ENCODE measurements at regions not wholly inside any gene's neighbourhood (a gene's known extent, or its start where the extent isn't known, plus 50 kb on each side); places are given as distances from the start of the nearest gene placed in this dataset.

GRCh38 chr4:123043013-123043412 is 120.6 kb upstream of the NUDT6 start:
- no peak for DNase-seq
- peaks cover 10% of the 10 kb centered on the region for H3F3A ChIP-seq (replicated peaks; ENCODE audit: insufficient read depth)
- H2AFZ ChIP-seq (ENCODE audit: low read depth) = no peak overlapping the region
- TF ChIP-seq MAX (IDR thresholded peaks at IDR 0.05; ENCODE audit: low read depth) (no peak), TAF1 (IDR thresholded peaks at IDR 0.05; ENCODE audit: borderline replicate concordance, low read depth, low read length) (no peak), FOSL2 (IDR thresholded peaks at IDR 0.05; ENCODE audit: borderline replicate concordance, low read depth) (no peak), REST (IDR thresholded peaks at IDR 0.05; ENCODE audit: low read depth, low read length) (no peak), SMC3 (IDR thresholded peaks at IDR 0.05; ENCODE audit: low read depth, low read length) (no peak), ZBTB33 (IDR thresholded peaks at IDR 0.05; ENCODE audit: borderline replicate concordance, low read depth) (no peak), FOXJ3 (CRISPR knock-in tag; IDR thresholded peaks at IDR 0.05) (no peak), MXI1 (IDR thresholded peaks at IDR 0.05; ENCODE audit: low read depth, low read length) (no peak), CHD2 (IDR thresholded peaks at IDR 0.05; ENCODE audit: low read length, partially characterized antibody) (no peak), YY1 (IDR thresholded peaks at IDR 0.05; ENCODE audit: low read depth) (no peak), SIN3A (IDR thresholded peaks at IDR 0.05; ENCODE audit: borderline replicate concordance, low read depth, low read length) (no peak), EZH2phosphoT487 (IDR thresholded peaks at IDR 0.05; ENCODE audit: borderline replicate concordance, low read depth) (no peak), GABPA (IDR thresholded peaks at IDR 0.05; ENCODE audit: low read depth) (no peak), RCOR1 (IDR thresholded peaks at IDR 0.05; ENCODE audit: low read length) (no peak)
- TF ChIP-seq, protein P1, sequence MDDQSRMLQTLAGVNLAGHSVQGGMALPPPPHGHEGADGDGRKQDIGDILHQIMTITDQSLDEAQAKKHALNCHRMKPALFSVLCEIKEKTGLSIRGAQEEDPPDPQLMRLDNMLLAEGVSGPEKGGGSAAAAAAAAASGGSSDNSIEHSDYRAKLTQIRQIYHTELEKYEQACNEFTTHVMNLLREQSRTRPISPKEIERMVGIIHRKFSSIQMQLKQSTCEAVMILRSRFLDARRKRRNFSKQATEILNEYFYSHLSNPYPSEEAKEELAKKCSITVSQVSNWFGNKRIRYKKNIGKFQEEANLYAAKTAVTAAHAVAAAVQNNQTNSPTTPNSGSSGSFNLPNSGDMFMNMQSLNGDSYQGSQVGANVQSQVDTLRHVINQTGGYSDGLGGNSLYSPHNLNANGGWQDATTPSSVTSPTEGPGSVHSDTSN (IDR thresholded peaks at IDR 0.05) = no peak
- no peak overlapping the region for H3K4me3 ChIP-seq (ENCODE audit: low read depth in 2 of 2, low read length in 1 of 2)
- 0 out of 2 replicates have a peak, but pooled peaks cover 3% of the 10 kb centered on the region for H3K9me2 ChIP-seq
- ChIA-PET CTCF (no interaction called here), POLR2A (no interaction called here)
- no peak overlapping the region for H3K27ac ChIP-seq (ENCODE audit: low read depth in 2 of 2, low read length in 1 of 2)
- no peaks in the 10 kb centered on the region for H3K27me3 ChIP-seq (ENCODE audit: insufficient read depth)
- peaks cover 22% of the 10 kb centered on the region for H3K79me2 ChIP-seq (ENCODE audit: insufficient read depth)
- H3K36me3 ChIP-seq (replicated peaks in 1 of 2; ENCODE audit: control insufficient read depth in 1 of 2, insufficient read depth in 2 of 2, low read length in 1 of 2) = peaks cover 4 to 67% of the 10 kb centered on the region in 2 experiments
- no peaks in the 10 kb centered on the region for H4K20me1 ChIP-seq (ENCODE audit: insufficient read depth)
- H3K9me3 ChIP-seq = peaks cover 25% of the 10 kb centered on the region
- no peaks in the 10 kb centered on the region for H3K4me1 ChIP-seq (ENCODE audit: control insufficient read depth in 1 of 2, insufficient read depth in 2 of 2, low read depth in 1 of 2, low read length in 1 of 2)
- no peak overlapping the region for H3K9ac ChIP-seq
- H3K4me2 ChIP-seq = no peak overlapping the region

Data from SK-N-SH (cell line).